ENCODE measurements at regions not wholly inside any gene's neighbourhood (a gene's known extent, or its start where the extent isn't known, plus 50 kb on each side); places are given as distances from the start of the nearest gene placed in this dataset.

- no peak for DNase-seq
Measured at GRCh38 chr18:2083691-2084090, 487.6 kb downstream of the METTL4 start.

GRCh38 chr18:2086439-2086838 is 484.9 kb downstream of the METTL4 start:
- no peak for DNase-seq

- no peak for DNase-seq
Measured at GRCh38 chr18:2087877-2088673, 483.2 kb downstream of the METTL4 start.

GRCh38 chr18:2089396-2089795 is 481.9 kb downstream of the METTL4 start:
- DNase-seq, result no peak

- DNase-seq, result no peak
Measured at GRCh38 chr18:2091937-2092336, 479.4 kb downstream of the METTL4 start.

GRCh38 chr18:2096551-2096950 is 474.8 kb downstream of the METTL4 start:
- no peak for DNase-seq

- DNase-seq, result no peak
Measured at GRCh38 chr18:2100694-2101213, 470.6 kb downstream of the METTL4 start.

GRCh38 chr18:2102022-2102421 is 469.3 kb downstream of the METTL4 start:
- no peak for DNase-seq

- DNase-seq, result no peak
Measured at GRCh38 chr18:2103299-2103698, 468.0 kb downstream of the METTL4 start.

GRCh38 chr18:2104620-2105462 is 466.5 kb downstream of the METTL4 start:
- DNase-seq, result peak; percentile 6 to 12

- DNase-seq, result no peak
Measured at GRCh38 chr18:2108591-2108990, 462.7 kb downstream of the METTL4 start.

- no peak for DNase-seq
Measured at GRCh38 chr18:2111456-2111855, 459.8 kb downstream of the METTL4 start.

GRCh38 chr18:2112435-2113045 is 458.8 kb downstream of the METTL4 start:
- no peak for DNase-seq

- no peak for DNase-seq
Measured at GRCh38 chr18:2114289-2114688, 457.0 kb downstream of the METTL4 start.

GRCh38 chr18:2114765-2115164 is 456.5 kb downstream of the METTL4 start:
- DNase-seq, result no peak

- DNase-seq, result no peak
Measured at GRCh38 chr18:2121224-2121623, 450.1 kb downstream of the METTL4 start.

GRCh38 chr18:2123077-2123476 is 448.2 kb downstream of the METTL4 start:
- DNase-seq, result no peak

GRCh38 chr18:2134364-2134763 is 436.9 kb downstream of the METTL4 start:
- no peak for DNase-seq

GRCh38 chr18:2135309-2135708 is 436.0 kb downstream of the METTL4 start:
- no peak for DNase-seq

GRCh38 chr18:2138552-2138951 is 432.8 kb downstream of the METTL4 start:
- DNase-seq, result no peak

GRCh38 chr18:2139691-2140090 is 431.6 kb downstream of the METTL4 start:
- no peak for DNase-seq

GRCh38 chr18:2143636-2144035 is 427.7 kb downstream of the METTL4 start:
- DNase-seq, result no peak

- no peak for DNase-seq
Measured at GRCh38 chr18:2144811-2145210, 426.5 kb downstream of the METTL4 start.

Measured in activated CD4-positive, alpha-beta T cell treated with anti-CD3 and anti-CD28 coated beads for 4 hours (primary cell).